Left lobe of liver (tissue), 2 donors: ENCODE measurements at regions not wholly inside any gene's neighbourhood (a gene's known extent, or its start where the extent isn't known, plus 50 kb on each side); places are given as distances from the start of the nearest gene placed in this dataset.
"Not testable (repeated sequence)": the region's sequence is repeated elsewhere in the genome, so short reads cannot be mapped to it uniquely, and the experiment has no call there.

Experiments
- ATAC-seq: fragments of 200-7000 bp; cut with Tn5 transposase; one replicate; pipeline ENCODE4 v1.9.1; 2020; ENCODE audit warnings: mild to moderate bottlenecking, moderate library complexity
- DNase-seq: peaks from one replicate; pipeline ENCODE4 v3.0.0-alpha.2; 2020; ENCODE audit warnings: low spot score
- donor health status: DM: no; HTN: no; CAD: no; lungs with moderate emphysema.
- donor health status: DM: no; HTN: yes; CAD: no.

GRCh38 chr5:152058267-152058666, 133.6 kb upstream of the GLRA1 start:
- ATAC-seq (no peak), DNase-seq (no peak)

- DNase-seq (no peak), ATAC-seq (no peak)
Observed at GRCh38 chr5:152056931-152057330, 132.3 kb upstream of the GLRA1 start.

DNA sequence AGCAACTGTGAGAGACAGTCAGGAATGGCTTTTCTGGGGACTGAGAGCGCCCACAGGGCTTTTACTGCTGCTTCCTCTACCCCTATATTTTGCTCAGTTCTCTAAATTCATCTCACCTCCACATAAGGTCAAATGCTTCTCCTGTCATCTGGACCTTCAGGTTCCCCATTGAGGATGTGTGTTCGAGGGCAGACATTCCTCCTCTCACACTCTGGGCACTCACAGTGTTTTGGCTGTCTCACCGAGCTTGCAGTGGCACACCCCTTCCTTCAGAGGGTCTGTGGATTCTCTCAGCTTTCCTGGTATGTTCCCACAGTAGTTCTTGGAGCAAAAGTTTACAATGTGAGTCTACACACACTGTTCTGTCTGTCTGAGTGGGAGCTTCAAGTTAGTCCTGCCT, 127.8 kb upstream of the GLRA1 start:
- ATAC-seq, result no peak

DNA sequence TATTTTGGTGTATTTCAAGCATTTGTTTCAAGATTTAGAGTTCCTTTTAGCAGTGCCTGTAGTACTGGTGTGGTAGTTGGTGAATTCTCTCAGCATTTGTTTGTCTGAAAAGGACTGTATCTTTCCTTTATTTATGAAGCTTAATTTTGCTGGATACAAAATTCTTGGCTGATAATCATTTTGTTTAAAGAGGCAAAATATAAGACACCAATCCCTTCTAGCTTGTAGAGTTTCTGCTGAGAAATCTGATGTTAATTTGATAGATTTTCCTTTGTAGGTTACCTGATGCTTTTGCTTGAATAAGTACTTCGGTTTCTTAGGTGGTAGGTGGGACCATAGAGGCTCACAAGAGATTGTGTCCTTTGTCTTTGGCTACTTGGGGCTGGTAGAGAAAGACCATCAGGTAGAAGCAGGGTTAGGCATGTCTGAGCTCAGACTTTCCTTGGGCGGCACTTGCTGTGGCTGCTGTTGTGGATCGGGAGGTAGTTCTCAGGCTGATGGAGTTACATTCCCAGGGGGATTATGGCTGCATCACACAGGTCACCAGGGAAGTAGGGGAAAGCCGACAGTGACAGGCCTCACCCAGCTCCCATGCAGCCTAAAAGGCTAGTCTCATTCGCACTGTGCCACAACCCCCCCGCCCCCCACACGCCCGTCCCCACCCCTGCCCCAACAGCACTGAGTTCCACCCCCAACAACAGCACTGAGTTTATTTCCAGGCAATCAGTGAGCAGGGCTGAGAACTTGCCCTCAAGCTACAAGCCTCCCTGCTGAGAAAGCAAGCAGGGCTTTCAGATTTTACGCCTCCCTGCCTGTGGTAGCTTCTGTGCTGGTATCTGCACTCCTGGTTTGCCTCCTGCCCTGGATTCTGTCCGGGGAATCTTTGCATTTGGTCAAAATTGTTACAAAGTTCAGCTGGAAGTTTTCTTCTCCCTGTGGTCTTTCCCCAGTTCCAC, 127.1 kb upstream of the GLRA1 start:
- DNase-seq, result no peak
- no peak for ATAC-seq

More for the DNA sequence above, 127.8 kb upstream of the GLRA1 start:
- DNase-seq, result no peak

GRCh38 chr5:152046361-152046760, 121.7 kb upstream of the GLRA1 start:
- DNase-seq (no peak), ATAC-seq (no peak)

DNA sequence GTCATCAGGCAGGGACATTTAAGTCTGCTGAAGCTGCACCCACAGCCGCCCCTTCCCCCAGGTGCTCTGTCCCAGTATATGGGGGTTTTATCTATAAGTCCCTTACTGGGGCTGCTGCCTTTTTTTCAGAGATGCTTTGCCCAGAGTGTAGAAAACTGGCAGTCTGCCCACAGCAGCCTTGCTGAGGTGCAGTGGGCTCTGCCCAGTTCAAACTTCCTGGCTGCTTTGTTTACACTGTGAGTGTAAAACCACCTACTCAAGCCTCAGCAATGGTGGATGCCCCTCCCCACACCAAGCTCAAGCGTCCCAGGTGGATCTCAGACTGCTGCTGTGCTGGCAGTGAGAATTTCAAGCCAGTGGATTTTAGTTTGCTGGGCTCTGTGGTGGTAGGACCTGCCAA, 114.2 kb upstream of the GLRA1 start:
- DNase-seq, ATAC-seq: not testable (repeated sequence)

- DNase-seq, ATAC-seq: not testable (repeated sequence)
Observed at GRCh38 chr5:152026328-152027024, 101.8 kb upstream of the GLRA1 start.

- no peak for DNase-seq
- ATAC-seq, result no peak
Observed at GRCh38 chr5:152016421-152016820, 91.8 kb upstream of the GLRA1 start.

DNA sequence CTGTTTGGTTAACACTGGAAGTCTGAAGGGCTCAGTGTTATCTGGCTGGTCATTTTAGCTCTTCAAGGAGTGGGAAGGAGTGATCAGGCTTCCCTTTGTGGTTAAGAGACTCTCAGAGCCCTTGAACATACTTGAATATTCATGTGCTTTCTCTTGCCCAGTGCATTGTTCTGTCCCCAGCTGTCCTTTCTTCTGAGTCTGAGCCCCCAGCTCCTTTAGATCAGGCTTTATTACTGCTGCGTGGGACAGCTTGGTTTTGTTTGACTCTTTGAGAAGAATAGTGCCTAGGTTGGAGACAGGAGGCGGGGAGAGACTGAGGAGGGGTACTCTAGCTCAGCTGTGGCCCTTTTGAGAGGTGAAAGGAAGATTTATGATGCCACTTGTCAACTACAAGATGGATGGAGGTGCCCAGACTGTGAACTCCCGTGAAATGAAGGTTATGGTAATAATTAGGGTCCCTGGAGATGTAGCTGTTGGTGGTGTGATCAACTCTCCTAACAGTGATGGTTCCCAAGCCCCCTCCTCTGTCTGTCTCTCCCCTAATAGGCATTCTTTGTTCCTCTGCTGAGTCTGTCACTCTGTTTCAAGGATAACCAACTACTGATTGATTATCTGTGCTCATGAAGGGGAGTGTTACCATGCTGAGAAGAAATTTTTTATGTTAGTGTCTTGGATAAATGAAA, 83.1 kb upstream of the GLRA1 start:
- DNase-seq, result no peak
- ATAC-seq, result no peak

- DNase-seq (no peak), ATAC-seq (no peak)
Observed at GRCh38 chr5:152004095-152004494, 79.4 kb upstream of the GLRA1 start.
